T47D (cell line): ENCODE measurements at regions not wholly inside any gene's neighbourhood (a gene's known extent, or its start where the extent isn't known, plus 50 kb on each side); places are given as distances from the start of the nearest gene placed in this dataset.

Experiments
- DNase-seq, 2 experiments: peaks; one replicate each; pipeline versions ENCODE4 v3.0.0 to v3.0.0-alpha.2; 2011 to 2012; ENCODE audit warnings: low read depth in 1 of 2, low spot score in 1 of 2
- JUND ChIP-seq: IDR thresholded peaks from 2 replicates; pipeline ENCODE4 v1.6.1; 2012; ENCODE audit warnings: low read depth
- in situ Hi-C: cut with HindIII; loops from 2 replicates; pipeline ENCODE4 v1.10.0; 2016; ENCODE audit warnings: low sequenced_read_pairs, low pct_unique_long_range_greater_than_20kb

DNA sequence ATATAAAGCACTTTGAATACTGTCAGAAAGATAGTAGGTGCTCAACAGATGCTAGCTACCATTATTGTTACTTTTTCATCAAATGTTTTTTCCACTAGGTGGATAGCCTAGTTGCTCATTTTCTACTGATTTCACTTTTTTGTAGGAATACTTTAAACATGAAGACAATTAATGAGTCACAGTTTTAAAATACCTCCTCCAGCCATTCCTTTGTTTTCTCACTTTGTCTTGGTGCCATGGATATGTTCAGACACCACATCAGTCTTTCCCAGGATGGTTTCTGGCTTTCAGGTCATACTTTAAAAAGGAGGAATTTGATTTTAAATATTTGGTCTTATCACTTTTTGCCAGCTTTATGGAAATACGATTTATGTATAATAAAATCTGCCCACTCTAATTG lies 147.1 kb upstream of the MGMT start:
- TF ChIP-seq JUND: no peak
- in situ Hi-C loops: no loop called here
- no peak for DNase-seq

DNA sequence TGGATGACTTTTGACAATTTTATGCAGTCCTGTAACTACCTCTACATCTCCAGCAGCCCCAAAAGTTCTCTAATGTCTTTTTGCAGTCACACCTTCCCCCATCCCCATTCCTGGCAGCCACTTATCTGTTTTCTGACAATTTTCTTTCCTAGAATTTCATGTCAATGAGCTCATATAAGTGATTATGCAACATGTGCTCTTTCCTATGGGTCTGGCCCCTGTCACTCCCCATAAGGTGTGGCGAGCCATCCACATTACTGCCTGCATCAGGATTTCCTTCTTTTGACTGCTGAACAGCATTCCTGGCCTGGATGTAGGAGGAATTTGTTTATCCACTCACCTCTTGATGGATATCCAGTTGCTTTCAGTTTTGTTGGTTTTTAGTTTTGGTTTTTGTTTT lies 146.7 kb upstream of the MGMT start:
- TF ChIP-seq JUND: no peak
- in situ Hi-C loops: no loop called here

GRCh38 chr10:129321727-129322126 lies 145.3 kb upstream of the MGMT start:
- TF ChIP-seq JUND: no peak
- in situ Hi-C loops: no loop called here
- DNase-seq: no peak

More for the DNA sequence above, 146.7 kb upstream of the MGMT start:
- DNase-seq: no peak

DNA sequence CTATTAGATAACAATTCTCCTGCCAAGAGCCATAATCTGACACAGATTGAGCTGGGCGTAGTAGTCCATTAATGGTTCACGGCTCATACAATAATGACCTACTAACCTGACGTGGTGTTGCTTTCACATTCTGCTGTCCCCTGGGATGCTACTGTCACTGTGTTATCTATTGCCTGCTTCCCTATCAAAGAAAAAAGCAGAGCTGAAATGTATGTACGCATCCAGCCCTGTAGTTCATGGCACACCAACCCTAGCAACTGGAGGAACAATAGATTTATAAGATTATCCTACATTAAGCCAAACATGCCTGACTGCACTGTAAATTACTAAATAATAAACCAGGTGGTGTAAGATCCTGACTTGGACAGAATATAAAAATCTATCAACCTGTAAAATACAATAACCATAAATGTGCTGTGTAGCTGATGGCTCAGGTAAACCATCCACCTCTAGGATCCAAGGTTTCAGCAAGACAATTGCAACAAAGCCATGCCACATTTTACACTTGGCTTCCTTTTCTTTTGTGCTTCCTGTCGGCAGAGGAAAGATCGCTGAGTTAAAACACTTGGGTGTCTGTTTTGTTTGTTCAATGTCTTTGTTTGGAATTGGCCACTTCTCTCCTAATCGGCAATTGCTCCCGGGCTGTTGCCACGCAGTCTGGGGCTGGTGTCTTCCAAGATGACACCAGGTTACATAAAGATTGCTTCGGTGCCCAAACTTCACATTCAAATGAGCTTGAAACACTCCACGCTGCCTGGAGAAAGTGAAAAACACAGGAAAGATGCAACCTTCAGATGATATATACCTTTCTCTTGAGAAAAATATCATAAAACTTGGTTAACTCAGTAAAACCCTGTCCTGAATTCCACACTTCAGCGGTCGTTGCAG lies 143.9 kb upstream of the MGMT start:
- no peak for DNase-seq
- in situ Hi-C loops: no loop called here
- no peak for TF ChIP-seq JUND

DNA sequence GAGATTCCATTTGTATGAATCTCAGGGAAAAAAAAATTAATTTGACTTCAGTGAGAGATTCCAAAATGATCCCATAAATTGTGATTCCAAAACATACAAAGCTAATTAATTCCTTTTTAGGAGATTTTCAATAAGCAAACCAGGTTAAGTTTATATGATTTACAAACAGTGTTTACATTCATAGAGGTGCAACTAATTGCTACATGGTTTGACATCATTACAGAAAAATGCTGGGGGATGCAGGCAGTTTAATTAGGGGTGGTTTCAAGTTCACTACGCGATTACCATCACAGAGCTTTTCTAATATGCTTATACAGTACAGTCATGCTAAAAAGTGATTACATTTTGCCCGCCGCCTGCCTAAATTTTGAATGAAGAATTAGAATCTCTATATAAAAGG lies 143.2 kb upstream of the MGMT start:
- DNase-seq: no peak
- no peak for TF ChIP-seq JUND
- in situ Hi-C loops: no loop called here

- no peak for TF ChIP-seq JUND
- no peak for DNase-seq
- in situ Hi-C loops: no loop called here
These were observed 141.1 kb upstream of the MGMT start for GRCh38 chr10:129325893-129326292.

- no peak for TF ChIP-seq JUND
- in situ Hi-C loops: no loop called here
- DNase-seq: no peak
These were observed 138.5 kb upstream of the MGMT start for GRCh38 chr10:129328546-129328945.

DNA sequence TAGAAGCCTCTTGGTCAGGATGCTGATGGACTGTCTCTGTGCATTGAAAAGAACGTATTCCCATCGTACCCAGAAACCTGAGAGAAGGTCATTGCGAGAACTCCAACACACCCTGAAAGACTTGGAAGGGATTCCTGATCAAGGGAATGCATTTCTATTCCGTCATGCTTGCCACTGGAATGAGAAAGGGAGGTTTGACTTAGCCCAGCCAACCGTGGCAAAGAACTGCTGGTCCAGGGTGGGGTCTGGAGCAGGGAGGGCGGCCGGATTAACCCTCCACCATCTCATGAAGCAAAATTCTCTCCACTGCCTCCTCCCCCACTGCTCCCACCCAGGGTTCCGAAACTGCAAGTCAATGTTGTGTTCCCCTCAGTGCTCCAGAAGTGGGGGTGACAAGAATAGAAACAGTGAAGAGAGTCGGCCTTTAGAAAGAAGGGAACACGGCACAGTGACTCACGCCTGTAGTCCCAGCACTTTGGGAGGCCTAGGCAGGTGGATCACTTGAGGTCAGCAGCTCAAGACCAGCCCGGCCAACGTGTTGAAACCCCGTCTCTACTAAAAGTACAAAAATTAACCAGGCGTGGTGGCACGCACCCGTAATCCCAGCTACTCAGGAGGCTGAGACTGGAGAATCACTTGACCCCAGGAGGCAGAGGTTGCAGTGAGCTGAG lies 137.5 kb upstream of the MGMT start:
- DNase-seq: no peak
- TF ChIP-seq JUND: no peak
- in situ Hi-C loops: no loop called here

DNA sequence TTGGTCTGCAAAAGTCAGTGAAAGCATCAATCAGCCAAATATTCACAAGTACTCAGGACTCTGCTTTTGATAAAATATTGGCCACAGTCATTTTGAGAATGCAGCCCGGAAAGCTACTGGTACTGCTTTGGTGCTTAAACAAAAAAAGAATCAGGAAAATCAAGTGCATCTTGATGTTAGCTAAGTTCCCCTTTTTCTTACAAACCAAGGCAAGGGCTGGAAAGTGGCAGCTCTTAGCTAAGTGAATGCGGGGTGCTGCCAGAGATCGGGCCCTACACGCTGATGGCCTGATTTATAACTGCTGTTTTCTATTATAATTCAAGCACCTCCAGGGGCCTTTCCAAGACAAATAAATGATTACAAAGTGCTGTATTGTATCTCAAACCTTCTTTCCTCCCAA lies 136.8 kb upstream of the MGMT start:
- no peak for TF ChIP-seq JUND
- DNase-seq: no peak
- in situ Hi-C loops: no loop called here

GRCh38 chr10:129331207-129331838 lies 135.7 kb upstream of the MGMT start:
- no peak for TF ChIP-seq JUND
- in situ Hi-C loops: no loop called here
- no peak for DNase-seq

DNA sequence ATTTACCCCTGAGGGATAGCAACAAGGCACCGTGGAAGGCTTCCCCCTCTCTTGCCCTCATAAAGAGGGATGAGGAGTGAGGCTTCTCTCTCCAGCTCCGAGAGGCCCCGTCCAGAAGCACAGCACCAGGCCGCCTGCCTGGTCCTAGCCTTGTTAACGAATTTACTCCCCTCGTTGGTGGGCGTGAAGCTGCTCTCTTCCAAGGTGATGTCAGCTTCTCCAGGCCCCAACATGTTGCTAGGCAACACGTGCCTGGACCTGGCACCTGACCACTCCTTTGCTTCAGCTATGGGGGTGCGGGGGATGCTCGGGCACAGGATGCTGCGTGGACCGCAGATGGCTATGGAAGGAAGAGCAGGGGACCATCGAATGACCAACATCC lies 135.2 kb upstream of the MGMT start:
- no peak for TF ChIP-seq JUND
- in situ Hi-C loops: no loop called here
- DNase-seq: no peak

DNA sequence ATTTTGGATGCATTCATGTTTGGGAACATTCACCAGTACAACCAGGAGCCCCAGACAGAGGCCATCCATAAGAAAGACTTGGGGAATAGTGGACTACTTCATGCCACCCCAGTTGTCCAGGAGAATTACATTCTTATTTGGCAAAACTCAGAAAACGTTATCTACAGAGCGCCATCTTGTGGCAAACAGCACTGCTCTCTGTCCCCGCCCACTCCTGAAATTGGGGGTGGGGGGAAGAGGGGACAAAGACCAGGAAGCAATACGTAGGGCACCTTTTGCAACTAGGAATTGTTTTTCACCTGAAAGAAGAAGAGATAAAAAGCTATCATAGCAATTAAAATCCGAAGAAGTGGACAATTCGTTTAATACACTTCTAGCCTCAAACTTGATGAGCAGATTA lies 134.6 kb upstream of the MGMT start:
- in situ Hi-C loops: no loop called here
- DNase-seq: peak in 1 of 2 experiments; percentile 3
- TF ChIP-seq JUND: no peak

- in situ Hi-C loops: no loop called here
- DNase-seq: no peak
- TF ChIP-seq JUND: no peak
These were observed 133.3 kb upstream of the MGMT start for GRCh38 chr10:129333706-129334105.

DNA sequence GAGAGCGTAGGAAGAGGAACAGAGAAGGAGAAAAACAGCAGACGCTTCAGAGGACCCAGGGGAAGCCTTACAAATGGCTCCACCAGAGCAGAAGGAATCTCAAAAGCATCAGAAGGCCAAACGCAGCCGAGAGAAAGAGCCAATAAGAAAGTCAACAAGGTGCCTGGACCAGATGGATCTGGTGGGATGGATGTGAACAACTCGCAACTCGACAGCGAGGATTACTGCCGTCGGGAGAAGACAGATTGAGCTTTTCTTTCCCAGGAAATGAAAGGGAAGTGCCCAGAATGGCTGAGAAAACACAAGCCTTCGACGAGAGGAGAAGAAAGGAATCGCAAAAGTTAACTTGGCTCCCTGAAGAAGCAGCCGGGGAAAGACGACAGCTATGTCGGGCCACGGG lies 132.8 kb upstream of the MGMT start:
- no peak for TF ChIP-seq JUND
- in situ Hi-C loops: no loop called here
- DNase-seq: no peak
